CD4-positive, alpha-beta memory T cell (primary cell): ENCODE measurements at regions not wholly inside any gene's neighbourhood (a gene's known extent, or its start where the extent isn't known, plus 50 kb on each side); places are given as distances from the start of the nearest gene placed in this dataset.

Source experiments
- CTCF ChIA-PET: fragments of 350-600 bp; sonication (Branson Sonifier 250); formaldehyde crosslinking; loops from one replicate; lab custom pipeline; 2021; ENCODE audit warnings: inconsistent platforms; ENCODE audit not compliant: partially characterized antibody; lab: Charles Lee
- POLR2A ChIA-PET: fragments of 350-600 bp; sonication (Branson Sonifier 250); formaldehyde crosslinking; loops from one replicate; lab custom pipeline; 2021; ENCODE audit not compliant: partially characterized antibody; lab: Charles Lee
- DNase-seq, 5 donors: peaks; one replicate each; pipeline versions ENCODE4 v3.0.0 to v3.0.0-alpha.2; 2020 to 2022; ENCODE audit warnings: mixed read lengths in 1 of 5
- H3K27ac ChIP-seq: one replicate; pipeline ENCODE4 v1.7.0; 2013; ENCODE audit warnings: low read depth, low read length
- H3K27me3 ChIP-seq: 2 replicates; pipeline ENCODE4 v1.7.0; 2013; ENCODE audit warnings: mild to moderate bottlenecking, low read length, moderate library complexity; ENCODE audit not compliant: insufficient read depth
- H3K36me3 ChIP-seq: 2 replicates; pipeline ENCODE4 v1.7.0; 2013; ENCODE audit warnings: mild to moderate bottlenecking, low read length, moderate library complexity; ENCODE audit not compliant: insufficient read depth
- H3K4me1 ChIP-seq: 2 replicates; pipeline ENCODE4 v1.7.0; 2013; ENCODE audit warnings: mild to moderate bottlenecking, low read length, moderate library complexity; ENCODE audit not compliant: insufficient read depth
- H3K4me3 ChIP-seq, 2 donors: one replicate each; pipeline ENCODE4 v1.7.0; 2013; ENCODE audit warnings: low read length in 2 of 2, mild to moderate bottlenecking in 1 of 2
- H3K9me3 ChIP-seq, 2 donors: one replicate each; pipeline ENCODE4 v1.7.0; 2013; ENCODE audit warnings: low read length in 2 of 2, control low read depth in 1 of 2; ENCODE audit not compliant: control insufficient read depth in 1 of 2
- H3K27ac Mint-ChIP-seq, 7 donors: one replicate each; pipeline ENCODE4 v1.8.0; 2020 to 2021; ENCODE audit warnings: mixed read lengths in 7 of 7, mild to moderate bottlenecking in 6 of 7, inconsistent platforms in 3 of 7, moderate library complexity in 3 of 7
- H3K27me3 Mint-ChIP-seq, 2 donors: one replicate each; pipeline ENCODE4 v1.8.0; 2020 to 2021; ENCODE audit warnings: mixed read lengths in 2 of 2
- H3K36me3 Mint-ChIP-seq, 2 donors: one replicate each; pipeline ENCODE4 v1.8.0; 2020 to 2021; ENCODE audit warnings: mixed read lengths in 2 of 2, inconsistent platforms in 1 of 2, mild to moderate bottlenecking in 1 of 2
- H3K4me1 Mint-ChIP-seq, 4 donors: one replicate each; pipeline ENCODE4 v1.8.0; 2020 to 2021; ENCODE audit warnings: mixed read lengths in 4 of 4, mild to moderate bottlenecking in 1 of 4
- H3K4me3 Mint-ChIP-seq, 8 donors: one replicate each; pipeline ENCODE4 v1.8.0; 2020 to 2021; ENCODE audit warnings: mixed read lengths in 8 of 8, mild to moderate bottlenecking in 7 of 8, moderate library complexity in 6 of 8, inconsistent platforms in 3 of 8
- H3K9me3 Mint-ChIP-seq, 8 donors: one replicate each; pipeline ENCODE4 v1.8.0; 2020 to 2021; ENCODE audit warnings: mixed read lengths in 8 of 8, mild to moderate bottlenecking in 5 of 8, inconsistent platforms in 3 of 8, moderate library complexity in 1 of 8
- intact Hi-C: fragments of 100-400 bp; cut with micrococcal nuclease; formaldehyde crosslinking; loops from one replicate; pipeline ENCODE4 v1.15.1; 2023

GRCh38 chr4:181004056-181004455 is 1239.1 kb upstream of the TENM3 start:
- Mint-ChIP-seq H3K4me3 (no peak overlapping the region), H3K27ac (no peak overlapping the region), H3K27me3 (no peaks in the 10 kb centered on the region), H3K36me3 (no peaks in the 10 kb centered on the region), H3K4me1 (no peaks in the 10 kb centered on the region), H3K9me3 (peaks cover 0 to 10% (median 6%) of the 10 kb centered on the region in 8 donors)
- no peaks in the 10 kb centered on the region for H3K9me3 ChIP-seq
- no peak overlapping the region for H3K4me3 ChIP-seq
- H3K4me1 ChIP-seq, result no peaks in the 10 kb centered on the region
- POLR2A ChIA-PET, result no interaction called here
- no peaks in the 10 kb centered on the region for H3K36me3 ChIP-seq
- no peak for DNase-seq
- intact Hi-C loops, result no loop called here
- H3K27ac ChIP-seq, result no peak overlapping the region
- no peaks in the 10 kb centered on the region for H3K27me3 ChIP-seq
- CTCF ChIA-PET, result no interaction called here

GRCh38 chr4:181006499-181007260 is 1236.5 kb upstream of the TENM3 start:
- Histone ChIP-seq H3K27me3 (no peaks in the 10 kb centered on the region), H3K4me1 (no peaks in the 10 kb centered on the region), H3K36me3 (no peaks in the 10 kb centered on the region), H3K4me3 (no peak overlapping the region), H3K9me3 (no peaks in the 10 kb centered on the region), H3K27ac (no peak overlapping the region)
- Mint-ChIP-seq H3K27me3 (no peaks in the 10 kb centered on the region), H3K4me1 (no peaks in the 10 kb centered on the region), H3K27ac (no peak overlapping the region), H3K4me3 (no peak overlapping the region), H3K36me3 (no peaks in the 10 kb centered on the region), H3K9me3 (peaks cover 0 to 12% (median 7%) of the 10 kb centered on the region in 8 donors)
- CTCF ChIA-PET, result no interaction called here
- intact Hi-C loops, result no loop called here
- POLR2A ChIA-PET, result no interaction called here
- no peak for DNase-seq

- intact Hi-C loops, result no loop called here
These were observed 1235.5 kb upstream of the TENM3 start for GRCh38 chr4:181007751-181008150.

GRCh38 chr4:181008164-181008563 is 1235.0 kb upstream of the TENM3 start:
- H3K27me3 ChIP-seq, result no peaks in the 10 kb centered on the region
- POLR2A ChIA-PET, result no interaction called here
- intact Hi-C loops, result no loop called here

More at GRCh38 chr4:181007751-181008150, 1235.5 kb upstream of the TENM3 start:
- Histone ChIP-seq H3K36me3 (no peaks in the 10 kb centered on the region), H3K27ac (no peak overlapping the region), H3K9me3 (no peaks in the 10 kb centered on the region), H3K4me1 (no peaks in the 10 kb centered on the region), H3K27me3 (no peaks in the 10 kb centered on the region), H3K4me3 (no peak overlapping the region)
- H3K4me1 Mint-ChIP-seq, result no peaks in the 10 kb centered on the region
- peaks cover 2 to 17% (median 9%) of the 10 kb centered on the region in 8 donors for H3K9me3 Mint-ChIP-seq
- no peaks in the 10 kb centered on the region for H3K27me3 Mint-ChIP-seq
- ChIA-PET CTCF (no interaction called here), POLR2A (no interaction called here)
- peaks cover 0 to 1% of the 10 kb centered on the region in 2 donors for H3K36me3 Mint-ChIP-seq
- no peak for DNase-seq
- H3K4me3 Mint-ChIP-seq, result no peak overlapping the region
- no peak overlapping the region for H3K27ac Mint-ChIP-seq

GRCh38 chr4:181013162-181013561 is 1230.0 kb upstream of the TENM3 start:
- CTCF ChIA-PET, result no interaction called here
- intact Hi-C loops, result no loop called here

More at GRCh38 chr4:181008164-181008563, 1235.0 kb upstream of the TENM3 start:
- no peak overlapping the region for H3K4me3 Mint-ChIP-seq
- no peak overlapping the region for H3K27ac Mint-ChIP-seq
- no peak for DNase-seq
- Histone ChIP-seq H3K36me3 (no peaks in the 10 kb centered on the region), H3K4me3 (no peak overlapping the region), H3K9me3 (no peaks in the 10 kb centered on the region), H3K27ac (no peak overlapping the region), H3K4me1 (no peaks in the 10 kb centered on the region)
- H3K9me3 Mint-ChIP-seq, result peaks cover 2 to 19% (median 10%) of the 10 kb centered on the region in 8 donors
- no peaks in the 10 kb centered on the region for H3K4me1 Mint-ChIP-seq
- H3K27me3 Mint-ChIP-seq, result no peaks in the 10 kb centered on the region
- CTCF ChIA-PET, result no interaction called here
- H3K36me3 Mint-ChIP-seq, result peaks cover 0 to 3% of the 10 kb centered on the region in 2 donors

GRCh38 chr4:181017038-181017437 is 1226.2 kb upstream of the TENM3 start:
- no peaks in the 10 kb centered on the region for H3K4me1 Mint-ChIP-seq
- H3K4me3 Mint-ChIP-seq, result no peak overlapping the region
- H3K9me3 Mint-ChIP-seq, result peaks cover 6 to 31% (median 15%) of the 10 kb centered on the region in 8 donors
- no peaks in the 10 kb centered on the region for H3K36me3 ChIP-seq
- no peak overlapping the region for H3K4me3 ChIP-seq
- H3K36me3 Mint-ChIP-seq, result peaks cover 0 to 3% of the 10 kb centered on the region in 2 donors
- DNase-seq, result no peak
- no peak overlapping the region for H3K27ac Mint-ChIP-seq
- intact Hi-C loops, result no loop called here
- POLR2A ChIA-PET, result no interaction called here
- H3K27me3 ChIP-seq, result no peaks in the 10 kb centered on the region
- no peaks in the 10 kb centered on the region for H3K9me3 ChIP-seq
- CTCF ChIA-PET, result no interaction called here
- H3K27ac ChIP-seq, result no peak overlapping the region
- no peaks in the 10 kb centered on the region for H3K4me1 ChIP-seq
- H3K27me3 Mint-ChIP-seq, result no peaks in the 10 kb centered on the region

More at GRCh38 chr4:181013162-181013561, 1230.0 kb upstream of the TENM3 start:
- Histone ChIP-seq H3K27ac (no peak overlapping the region), H3K9me3 (no peaks in the 10 kb centered on the region), H3K4me1 (no peaks in the 10 kb centered on the region), H3K27me3 (no peaks in the 10 kb centered on the region), H3K36me3 (no peaks in the 10 kb centered on the region), H3K4me3 (no peak overlapping the region)
- H3K27me3 Mint-ChIP-seq, result no peaks in the 10 kb centered on the region
- H3K4me3 Mint-ChIP-seq, result no peak overlapping the region
- H3K27ac Mint-ChIP-seq, result no peak overlapping the region
- no peak for DNase-seq
- peaks cover 0 to 3% of the 10 kb centered on the region in 2 donors for H3K36me3 Mint-ChIP-seq
- peaks cover 8 to 27% (median 17%) of the 10 kb centered on the region in 8 donors for H3K9me3 Mint-ChIP-seq
- POLR2A ChIA-PET, result no interaction called here
- no peaks in the 10 kb centered on the region for H3K4me1 Mint-ChIP-seq

- ChIA-PET POLR2A (no interaction called here), CTCF (no interaction called here)
- Histone ChIP-seq H3K4me3 (no peak overlapping the region), H3K36me3 (no peaks in the 10 kb centered on the region), H3K27me3 (no peaks in the 10 kb centered on the region), H3K27ac (no peak overlapping the region), H3K4me1 (no peaks in the 10 kb centered on the region), H3K9me3 (no peaks in the 10 kb centered on the region)
- Mint-ChIP-seq H3K9me3 (peaks cover 6 to 27% (median 13%) of the 10 kb centered on the region in 8 donors), H3K27me3 (no peaks in the 10 kb centered on the region), H3K4me1 (no peaks in the 10 kb centered on the region), H3K27ac (no peak overlapping the region), H3K36me3 (no peaks in the 10 kb centered on the region), H3K4me3 (no peak overlapping the region)
- no peak for DNase-seq
- intact Hi-C loops, result no loop called here
These were observed 1224.7 kb upstream of the TENM3 start for GRCh38 chr4:181018472-181018871.
